Pancreas (tissue), 10 donors: ENCODE measurements at regions not wholly inside any gene's neighbourhood (a gene's known extent, or its start where the extent isn't known, plus 50 kb on each side); places are given as distances from the start of the nearest gene placed in this dataset.
A peak's percentile ranks its signal among the peaks of the same experiment; 100 is the strongest.

Source experiments
- ATAC-seq, 4 donors: fragments of 200-7000 bp; cut with Tn5 transposase; one replicate each; pipeline versions ENCODE4 v1.8.0 to v1.9.1; 2020; ENCODE audit warnings: mild to moderate bottlenecking in 4 of 4, moderate library complexity in 4 of 4
- DNase-seq, 6 donors: peaks; one replicate each; pipeline ENCODE4 v3.0.0-alpha.2; 2020
- FAIRE-seq: peaks from 2 replicates; lab custom pipeline; 2012; peaks lifted over from hg19 to GRCh38; lab: Jason Lieb, UNC
- H3K27ac ChIP-seq, 4 donors: fragments of 200-600 bp; sonication (generic); 1 replicate in 3 of 4; 2 replicates in 1 of 4; pipeline versions ENCODE4 v1.5.0 to v1.8.0; 2020
- H3K27me3 ChIP-seq, 4 donors: fragments of 200-600 bp; one replicate each; pipeline ENCODE4 v1.8.0; 2021
- H3K36me3 ChIP-seq, 3 donors: fragments of 200-600 bp; sonication (generic) in 1 of 3; one replicate each; pipeline versions ENCODE4 v1.5.0 to v1.8.0; 2020 to 2021
- H3K4me1 ChIP-seq, 3 donors: fragments of 200-600 bp; one replicate each; pipeline ENCODE4 v1.8.0; 2021
- H3K4me3 ChIP-seq, 4 donors: fragments of 200-600 bp; sonication (generic) in 2 of 4; one replicate each; pipeline versions ENCODE4 v1.5.0 to v1.8.0; 2020 to 2021
- H3K9me3 ChIP-seq, 4 donors: fragments of 200-600 bp; one replicate each; pipeline ENCODE4 v1.8.0; 2021
- whole genome bisulfite sequencing, 2 donors: extraction: QIAGEN DNeasy Blood & Tissue Kit; methylation state at CpG; one replicate each; pipeline ENCODE4 v1.1.7; 2013; 5-methylcytosine and 5-hydroxymethylcytosine counted together
- intact Hi-C, 3 donors: fragments of 100-400 bp; cut with DNase I; formaldehyde crosslinking; loops; one replicate each; pipeline versions ENCODE4 v1.11.1 to v1.14.2; 2022
- TF ChIP-seq, protein P1 (sequence below), 4 donors: fragments of 200-600 bp; sonication (generic) in 3 of 4; IDR thresholded peaks; one replicate each; pipeline versions ENCODE4 v1.5.0 to v1.8.0; 2021; ENCODE audit warnings: antibody characterized with exemption in 4 of 4
- donor health status: healthy with polysubstance abuse.
- donor health status: DM: no; HTN: no; CAD: no; lungs with moderate emphysema.
- donor health status: DM: no; HTN: no; CAD: no.
- donor health status: control.
- donor health status: control.
- donor health status: Bipolar disorder and iron deficiency.
- donor health status: DM: yes; HTN: yes; CAD: no.
- donor health status: DM: no; HTN: no; CAD: no.
- donor health status: DM: no; HTN: no; CAD: no.
- donor health status: DM: yes; HTN: yes; CAD: no.

GRCh38 chr3:69568951-69569350, 170.3 kb upstream of the MITF start:
- FAIRE-seq (no peak), DNase-seq (no peak), ATAC-seq (no peak)
- Histone ChIP-seq H3K9me3 (no peaks in the 10 kb centered on the region), H3K4me3 (no peak overlapping the region), H3K27ac (no peak overlapping the region), H3K36me3 (no peaks in the 10 kb centered on the region), H3K27me3 (no peaks in the 10 kb centered on the region), H3K4me1 (no peaks in the 10 kb centered on the region)
- TF ChIP-seq, protein P1, sequence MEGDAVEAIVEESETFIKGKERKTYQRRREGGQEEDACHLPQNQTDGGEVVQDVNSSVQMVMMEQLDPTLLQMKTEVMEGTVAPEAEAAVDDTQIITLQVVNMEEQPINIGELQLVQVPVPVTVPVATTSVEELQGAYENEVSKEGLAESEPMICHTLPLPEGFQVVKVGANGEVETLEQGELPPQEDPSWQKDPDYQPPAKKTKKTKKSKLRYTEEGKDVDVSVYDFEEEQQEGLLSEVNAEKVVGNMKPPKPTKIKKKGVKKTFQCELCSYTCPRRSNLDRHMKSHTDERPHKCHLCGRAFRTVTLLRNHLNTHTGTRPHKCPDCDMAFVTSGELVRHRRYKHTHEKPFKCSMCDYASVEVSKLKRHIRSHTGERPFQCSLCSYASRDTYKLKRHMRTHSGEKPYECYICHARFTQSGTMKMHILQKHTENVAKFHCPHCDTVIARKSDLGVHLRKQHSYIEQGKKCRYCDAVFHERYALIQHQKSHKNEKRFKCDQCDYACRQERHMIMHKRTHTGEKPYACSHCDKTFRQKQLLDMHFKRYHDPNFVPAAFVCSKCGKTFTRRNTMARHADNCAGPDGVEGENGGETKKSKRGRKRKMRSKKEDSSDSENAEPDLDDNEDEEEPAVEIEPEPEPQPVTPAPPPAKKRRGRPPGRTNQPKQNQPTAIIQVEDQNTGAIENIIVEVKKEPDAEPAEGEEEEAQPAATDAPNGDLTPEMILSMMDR (IDR thresholded peaks at IDR 0.05): no peak
- intact Hi-C loops: no loop called here
- 74 to 76% methylated on average over 2 of the region's 2 CpGs for WGBS, 2 donors

GRCh38 chr3:69568458-69568857, 170.8 kb upstream of the MITF start:
- 70 to 78% methylated on average over 2 of the region's 2 CpGs for WGBS, 2 donors
- TF ChIP-seq, protein P1 (IDR thresholded peaks at IDR 0.05): no peak
- Histone ChIP-seq H3K27me3 (no peaks in the 10 kb centered on the region), H3K36me3 (no peaks in the 10 kb centered on the region), H3K27ac (no peak overlapping the region), H3K4me3 (no peak overlapping the region), H3K4me1 (no peaks in the 10 kb centered on the region), H3K9me3 (no peaks in the 10 kb centered on the region)
- DNase-seq (no peak), ATAC-seq (no peak), FAIRE-seq (no peak)
- intact Hi-C loops: no loop called here

DNA sequence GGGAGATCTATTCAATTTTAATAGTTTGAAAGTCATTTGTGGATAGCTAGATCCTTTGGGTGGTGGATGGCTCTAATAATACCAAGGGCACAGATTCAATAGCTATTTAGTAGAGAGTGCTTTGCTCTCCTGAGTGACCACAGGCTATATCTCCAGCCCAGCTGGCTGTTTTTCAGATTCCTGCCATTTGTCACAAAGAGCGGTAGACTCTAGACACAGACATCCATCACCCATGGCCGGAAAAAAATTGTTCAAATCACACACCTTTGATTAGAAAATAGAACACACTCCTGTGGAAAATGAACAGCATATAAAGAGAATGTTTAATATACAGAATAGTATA, 171.6 kb upstream of the MITF start:
- intact Hi-C loops: no loop called here
- whole genome bisulfite sequencing, 2 donors: 83 to 85% methylated on average over 2 of the region's 2 CpGs
- H3K4me1 ChIP-seq: no peaks in the 10 kb centered on the region
- DNase-seq (no peak), ATAC-seq (no peak), FAIRE-seq (no peak)
- no peak overlapping the region for H3K4me3 ChIP-seq
- H3K9me3 ChIP-seq: no peaks in the 10 kb centered on the region
- no peaks in the 10 kb centered on the region for H3K27me3 ChIP-seq
- H3K36me3 ChIP-seq: no peaks in the 10 kb centered on the region
- H3K27ac ChIP-seq: no peak overlapping the region
- TF ChIP-seq, protein P1 (IDR thresholded peaks at IDR 0.05): no peak

- intact Hi-C loops: no loop called here
- Histone ChIP-seq H3K36me3 (no peaks in the 10 kb centered on the region), H3K9me3 (no peaks in the 10 kb centered on the region), H3K27ac (no peak overlapping the region), H3K4me1 (no peaks in the 10 kb centered on the region), H3K4me3 (no peak overlapping the region), H3K27me3 (no peaks in the 10 kb centered on the region)
- DNase-seq: no peak
- no peak for FAIRE-seq
- TF ChIP-seq, protein P1 (IDR thresholded peaks at IDR 0.05): no peak
- WGBS, 2 donors: 81 to 82% methylated on average over 4 of the region's 4 CpGs
- ATAC-seq: peak in 1 of 4 donors; percentile 12
Measured at GRCh38 chr3:69567023-69567709, 172.1 kb upstream of the MITF start.

DNA sequence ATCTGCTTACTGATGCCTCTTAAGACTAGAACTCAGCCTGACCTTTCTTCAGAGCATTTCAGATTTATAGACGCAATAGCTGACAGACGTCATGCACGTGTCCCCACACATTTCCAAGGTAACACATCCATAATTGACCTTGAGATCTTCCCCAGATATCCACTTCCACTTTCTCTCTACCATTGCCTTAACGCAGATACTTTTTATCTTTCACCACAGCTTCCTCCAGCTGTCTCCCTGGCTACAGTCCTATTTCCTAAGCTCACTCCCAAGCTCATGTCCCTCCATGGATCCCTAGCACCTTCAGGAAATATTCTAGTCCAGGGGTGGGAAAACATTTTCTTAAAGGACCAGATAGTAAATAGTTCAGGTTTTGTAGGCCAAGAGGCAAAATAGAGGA, 173.0 kb upstream of the MITF start:
- Histone ChIP-seq H3K36me3 (no peaks in the 10 kb centered on the region), H3K9me3 (no peaks in the 10 kb centered on the region), H3K4me1 (no peaks in the 10 kb centered on the region), H3K27me3 (no peaks in the 10 kb centered on the region), H3K27ac (no peak overlapping the region), H3K4me3 (no peak overlapping the region)
- ATAC-seq (no peak), DNase-seq (no peak), FAIRE-seq (no peak)
- 73 to 89% methylated on average over 4 of the region's 4 CpGs for WGBS, 2 donors
- TF ChIP-seq, protein P1 (IDR thresholded peaks at IDR 0.05): no peak
- intact Hi-C loops: no loop called here
